HG02973 (cell line): ENCODE measurements at regions not wholly inside any gene's neighbourhood (a gene's known extent, or its start where the extent isn't known, plus 50 kb on each side); places are given as distances from the start of the nearest gene placed in this dataset.

ENCODE experiments used
- ATAC-seq: cut with Tn5 transposase; IDR thresholded peaks from one replicate; pipeline ENCODE4 v1.9.1; 2021; ENCODE audit warnings: moderate library complexity; ENCODE audit not compliant: unreplicated experiment

- ATAC-seq: no peak
Observed at GRCh38 chr5:54621048-54621447, 103.5 kb downstream of the SNX18 start.

- ATAC-seq: no peak
Observed at GRCh38 chr5:54620141-54620933, 102.8 kb downstream of the SNX18 start.

GRCh38 chr5:54619731-54620130, 102.2 kb downstream of the SNX18 start:
- ATAC-seq: no peak

- ATAC-seq: no peak
Observed at GRCh38 chr5:54616518-54617220, 99.1 kb downstream of the SNX18 start.

- no peak for ATAC-seq
Observed at GRCh38 chr5:54616031-54616430, 98.5 kb downstream of the SNX18 start.

GRCh38 chr5:54615381-54615780, 97.8 kb downstream of the SNX18 start:
- no peak for ATAC-seq

GRCh38 chr5:54612711-54613110, 95.2 kb downstream of the SNX18 start:
- ATAC-seq: no peak

GRCh38 chr5:54611290-54611951, 93.9 kb downstream of the SNX18 start:
- ATAC-seq: no peak

- peak; percentile 93 for ATAC-seq
Observed at GRCh38 chr5:54610197-54610944, 92.8 kb downstream of the SNX18 start.

- no peak for ATAC-seq
Observed at GRCh38 chr5:54608423-54609085, 91.0 kb downstream of the SNX18 start.

GRCh38 chr5:54607006-54607405, 89.4 kb downstream of the SNX18 start:
- no peak for ATAC-seq

GRCh38 chr5:54603372-54603771, 85.8 kb downstream of the SNX18 start:
- ATAC-seq: no peak

- ATAC-seq: no peak
Observed at GRCh38 chr5:54602475-54602874, 84.9 kb downstream of the SNX18 start.

GRCh38 chr5:54601411-54602230, 84.1 kb downstream of the SNX18 start:
- ATAC-seq: no peak
